OCI-LY1 (cell line): ENCODE measurements at regions not wholly inside any gene's neighbourhood (a gene's known extent, or its start where the extent isn't known, plus 50 kb on each side); places are given as distances from the start of the nearest gene placed in this dataset.
"Not testable (repeated sequence)": the region's sequence is repeated elsewhere in the genome, so short reads cannot be mapped to it uniquely, and the experiment has no call there.

Experiments
- H2AFZ ChIP-seq: fragments of 200-600 bp; sonication (generic), shearing (Covaris generic); 2 replicates; pipeline ENCODE4 v1.6.0; 2014; ENCODE audit warnings: antibody characterized with exemption, mild to moderate bottlenecking, low read length
- H3F3A ChIP-seq: fragments of 200-600 bp; sonication (generic), shearing (Covaris generic); 2 replicates; pipeline ENCODE4 v1.6.0; 2014; ENCODE audit warnings: mild to moderate bottlenecking, antibody characterized with exemption, low read length, moderate library complexity; ENCODE audit not compliant: insufficient read depth
- H3K27ac ChIP-seq: fragments of 200-600 bp; sonication (generic); 2 replicates; pipeline ENCODE4 v1.5.1; 2014; ENCODE audit warnings: low read length, mixed run types, mild to moderate bottlenecking, low read depth; ENCODE audit not compliant: poor library complexity, severe bottlenecking
- H3K27me3 ChIP-seq: fragments of 200-600 bp; sonication (generic); 2 replicates; pipeline ENCODE4 v1.6.0; 2014; ENCODE audit warnings: antibody characterized with exemption, mild to moderate bottlenecking, low read length, moderate library complexity; ENCODE audit not compliant: insufficient read depth
- H3K36me3 ChIP-seq: fragments of 200-600 bp; sonication (generic); 2 replicates; pipeline ENCODE4 v1.6.1; 2014; ENCODE audit warnings: mild to moderate bottlenecking, antibody characterized with exemption, low read length, moderate library complexity, mixed read lengths; ENCODE audit not compliant: insufficient read depth
- H3K4me1 ChIP-seq: fragments of 200-600 bp; sonication (generic); 2 replicates; pipeline ENCODE4 v1.5.1; 2014; ENCODE audit warnings: mild to moderate bottlenecking, low read length, moderate library complexity; ENCODE audit not compliant: insufficient read depth, severe bottlenecking
- H3K4me2 ChIP-seq: fragments of 200-600 bp; sonication (generic), shearing (Covaris generic); 2 replicates; pipeline ENCODE4 v1.6.1; 2014; ENCODE audit warnings: low read length
- H3K4me3 ChIP-seq: fragments of 200-600 bp; sonication (generic); 2 replicates; pipeline ENCODE4 v1.5.1; 2014; ENCODE audit warnings: low read length, low read depth, mild to moderate bottlenecking, mixed read lengths; ENCODE audit not compliant: poor library complexity, severe bottlenecking
- H3K79me2 ChIP-seq: fragments of 200-600 bp; shearing (Covaris generic); 2 replicates; pipeline ENCODE4 v1.6.1; 2016; ENCODE audit warnings: mixed run types, low read length, mixed read lengths; ENCODE audit not compliant: insufficient read depth
- H3K9ac ChIP-seq: fragments of 200-600 bp; sonication (generic), shearing (Covaris generic); 2 replicates; pipeline ENCODE4 v1.6.1; 2014; ENCODE audit warnings: mild to moderate bottlenecking, low read length, mixed read lengths
- H3K9me2 ChIP-seq: fragments of 200-600 bp; sonication (generic), shearing (Covaris generic); 2 replicates; pipeline ENCODE4 v1.6.1; 2014; ENCODE audit warnings: low read depth, mild to moderate bottlenecking, low read length, mixed read lengths
- H3K9me3 ChIP-seq: fragments of 200-600 bp; shearing (Covaris generic); 2 replicates; pipeline ENCODE4 v1.6.1; 2014; ENCODE audit warnings: low read length, mixed read lengths
- H4K20me1 ChIP-seq: fragments of 200-600 bp; sonication (generic), shearing (Covaris generic); 2 replicates; pipeline ENCODE4 v1.6.0; 2016; ENCODE audit warnings: mild to moderate bottlenecking, low read length; ENCODE audit not compliant: insufficient read depth
- EZH2 ChIP-seq: fragments of 200-600 bp; sonication (generic), shearing (Covaris generic); IDR thresholded peaks from 2 replicates; pipeline ENCODE4 v1.8.0; 2017; ENCODE audit warnings: borderline replicate concordance, mixed run types, mild to moderate bottlenecking, antibody characterized with exemption, low read length, moderate library complexity, mixed read lengths
- TF ChIP-seq, protein P1 (sequence below): fragments of 200-600 bp; sonication (generic), shearing (Covaris generic); IDR thresholded peaks from 2 replicates; pipeline ENCODE4 v1.5.1; 2017; ENCODE audit warnings: mild to moderate bottlenecking, antibody characterized with exemption, low read length, moderate library complexity, mixed read lengths

DNA sequence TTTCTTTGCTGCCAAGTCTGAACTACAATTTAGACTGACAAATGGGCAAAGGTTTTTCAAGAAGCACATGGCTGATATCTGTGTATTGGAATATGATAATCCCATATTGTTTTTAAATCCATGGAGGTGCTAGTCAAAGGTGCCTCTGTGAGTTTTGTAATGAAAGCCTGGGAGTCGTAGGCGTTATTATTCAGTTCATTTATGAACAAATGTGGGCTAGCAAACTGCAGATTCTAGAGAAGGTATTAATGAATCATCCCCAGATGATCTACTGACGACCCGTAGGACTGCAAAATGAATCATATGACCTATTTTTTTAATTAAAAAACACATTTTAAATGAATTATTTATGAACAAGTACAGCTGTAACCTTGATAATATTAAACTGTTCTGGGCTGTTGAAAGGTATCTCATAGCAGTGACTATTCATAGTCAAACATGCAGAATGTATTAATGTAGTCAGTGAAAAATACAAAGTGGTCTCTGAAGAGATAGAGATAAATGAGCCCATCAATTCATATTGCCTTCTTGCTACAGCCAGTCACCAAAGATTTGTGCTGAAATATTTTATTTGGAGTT lies 1317.8 kb upstream of the MAP3K7 start:
- Histone ChIP-seq H3K9ac (no peak overlapping the region), H3K79me2 (no peaks in the 10 kb centered on the region), H3K27ac (no peak overlapping the region), H3K4me2 (no peak overlapping the region), H3K27me3 (no peaks in the 10 kb centered on the region), H4K20me1 (no peaks in the 10 kb centered on the region), H3K9me3 (no peaks in the 10 kb centered on the region), H3K4me1 (no peaks in the 10 kb centered on the region), H3K9me2 (no peaks in the 10 kb centered on the region), H2AFZ (no peak overlapping the region), H3K4me3 (no peak overlapping the region), H3K36me3 (no peaks in the 10 kb centered on the region), H3F3A (no peaks in the 10 kb centered on the region)
- TF ChIP-seq, protein P1, sequence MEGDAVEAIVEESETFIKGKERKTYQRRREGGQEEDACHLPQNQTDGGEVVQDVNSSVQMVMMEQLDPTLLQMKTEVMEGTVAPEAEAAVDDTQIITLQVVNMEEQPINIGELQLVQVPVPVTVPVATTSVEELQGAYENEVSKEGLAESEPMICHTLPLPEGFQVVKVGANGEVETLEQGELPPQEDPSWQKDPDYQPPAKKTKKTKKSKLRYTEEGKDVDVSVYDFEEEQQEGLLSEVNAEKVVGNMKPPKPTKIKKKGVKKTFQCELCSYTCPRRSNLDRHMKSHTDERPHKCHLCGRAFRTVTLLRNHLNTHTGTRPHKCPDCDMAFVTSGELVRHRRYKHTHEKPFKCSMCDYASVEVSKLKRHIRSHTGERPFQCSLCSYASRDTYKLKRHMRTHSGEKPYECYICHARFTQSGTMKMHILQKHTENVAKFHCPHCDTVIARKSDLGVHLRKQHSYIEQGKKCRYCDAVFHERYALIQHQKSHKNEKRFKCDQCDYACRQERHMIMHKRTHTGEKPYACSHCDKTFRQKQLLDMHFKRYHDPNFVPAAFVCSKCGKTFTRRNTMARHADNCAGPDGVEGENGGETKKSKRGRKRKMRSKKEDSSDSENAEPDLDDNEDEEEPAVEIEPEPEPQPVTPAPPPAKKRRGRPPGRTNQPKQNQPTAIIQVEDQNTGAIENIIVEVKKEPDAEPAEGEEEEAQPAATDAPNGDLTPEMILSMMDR, result no peak
- TF ChIP-seq EZH2, result no peak

DNA sequence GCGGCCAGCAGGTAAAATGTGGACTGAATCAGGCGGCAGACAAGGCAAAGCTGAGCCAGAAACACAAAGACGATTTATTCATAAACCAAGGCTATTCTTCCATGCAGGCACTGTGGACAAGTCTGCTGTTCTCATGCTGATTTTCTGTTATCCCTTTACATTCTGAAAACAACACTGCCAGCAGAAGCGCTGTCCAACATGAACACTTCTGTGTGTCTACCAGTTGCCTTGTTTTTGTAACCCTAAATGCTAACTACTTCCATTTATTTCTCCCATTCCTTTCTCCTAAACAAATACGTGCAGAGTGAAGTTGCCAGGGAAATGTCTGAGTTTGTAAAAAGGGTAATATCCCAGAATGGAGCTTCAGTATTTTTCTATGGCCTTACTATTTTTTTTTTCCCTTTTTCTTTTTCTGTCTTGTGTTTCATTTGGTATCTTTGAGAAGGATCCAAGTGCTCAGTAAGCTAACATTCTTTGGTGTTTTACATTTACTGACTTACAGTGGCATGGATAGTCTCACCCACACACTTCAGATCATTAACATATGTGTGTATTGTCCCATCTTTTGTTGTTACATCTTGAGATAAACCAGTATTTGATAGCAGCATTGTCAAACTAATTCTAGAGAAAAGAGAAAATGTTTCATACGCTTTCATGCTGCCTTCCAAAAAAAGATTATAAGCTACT lies 1308.9 kb upstream of the MAP3K7 start:
- no peak overlapping the region for H3K4me3 ChIP-seq
- no peaks in the 10 kb centered on the region for H3K36me3 ChIP-seq
- H3K79me2 ChIP-seq, result no peaks in the 10 kb centered on the region
- no peaks in the 10 kb centered on the region for H3F3A ChIP-seq
- no peak overlapping the region for H2AFZ ChIP-seq
- no peaks in the 10 kb centered on the region for H3K27me3 ChIP-seq
- no peaks in the 10 kb centered on the region for H4K20me1 ChIP-seq
- no peaks in the 10 kb centered on the region for H3K4me1 ChIP-seq
- TF ChIP-seq, protein P1, result no peak
- TF ChIP-seq EZH2, result no peak
- H3K9ac ChIP-seq, result no peak overlapping the region
- H3K4me2 ChIP-seq, result no peak overlapping the region
- no peak overlapping the region for H3K27ac ChIP-seq
- H3K9me3 ChIP-seq, result no peaks in the 10 kb centered on the region
- no peaks in the 10 kb centered on the region for H3K9me2 ChIP-seq

DNA sequence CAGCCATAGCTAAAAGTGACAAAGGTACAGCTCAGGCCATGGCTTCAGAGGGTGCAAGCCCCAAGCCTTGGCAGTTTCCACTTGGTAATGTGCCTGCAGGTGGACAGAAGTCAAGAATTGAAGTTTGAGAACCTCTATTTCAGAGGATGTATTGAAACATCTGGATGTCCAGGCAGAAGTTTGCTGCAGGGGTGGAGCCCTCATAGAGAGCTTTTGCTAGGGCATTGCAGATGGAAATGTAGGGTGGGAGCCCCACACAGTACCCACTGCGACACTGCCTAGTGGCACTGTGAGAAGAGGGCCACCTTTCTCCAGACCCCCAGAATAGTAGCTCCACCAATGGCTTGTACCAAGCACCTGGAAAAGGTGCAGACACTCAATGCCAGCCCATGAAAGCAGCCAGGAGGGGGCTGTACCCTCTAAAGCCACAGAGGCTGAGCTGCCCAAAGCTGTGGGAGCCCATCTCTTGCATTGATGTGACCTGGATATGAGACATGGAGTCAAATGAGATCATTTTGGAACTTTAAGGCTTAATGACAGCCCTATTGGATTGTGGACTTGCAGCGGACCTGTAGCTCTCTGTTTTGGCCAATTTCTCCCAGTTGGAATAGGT lies 1299.4 kb upstream of the MAP3K7 start:
- TF ChIP-seq EZH2, result no peak
- TF ChIP-seq, protein P1, result no peak

DNA sequence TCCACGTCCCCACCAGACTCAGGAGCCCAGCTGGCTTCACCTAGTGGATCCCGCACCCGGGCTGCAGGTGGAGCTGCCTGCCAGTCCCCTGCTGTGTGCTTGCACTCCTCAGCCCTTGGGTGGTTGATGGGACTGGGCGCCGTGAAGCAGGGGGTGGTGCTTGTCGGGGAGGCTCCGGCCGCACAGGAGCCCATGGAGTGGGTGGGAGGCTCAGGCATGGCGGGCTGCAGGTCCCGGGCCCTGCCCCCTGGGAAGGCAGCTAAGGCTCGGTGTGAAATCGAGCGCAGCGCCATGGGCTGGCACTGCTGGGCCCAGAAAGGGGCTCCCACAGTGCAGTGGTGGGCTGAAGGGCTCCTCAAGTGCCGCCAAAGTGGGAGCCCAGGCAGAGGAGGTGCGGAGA lies 1294.9 kb upstream of the MAP3K7 start:
- not testable (repeated sequence) for H3K4me3 ChIP-seq, H3K9me3 ChIP-seq, H2AFZ ChIP-seq, H3K79me2 ChIP-seq, H3K4me2 ChIP-seq, H3K9me2 ChIP-seq, H3K4me1 ChIP-seq, H3F3A ChIP-seq, H4K20me1 ChIP-seq, H3K9ac ChIP-seq, H3K36me3 ChIP-seq, H3K27ac ChIP-seq, H3K27me3 ChIP-seq

More for the DNA sequence above, 1299.4 kb upstream of the MAP3K7 start:
- H3K9me3 ChIP-seq, result 0 out of 2 replicates have a peak, but pooled peaks cover 8% of the 10 kb centered on the region
- H2AFZ ChIP-seq, result no peak overlapping the region
- no peaks in the 10 kb centered on the region for H3F3A ChIP-seq
- no peak overlapping the region for H3K9ac ChIP-seq
- no peak overlapping the region for H3K4me3 ChIP-seq
- H3K27ac ChIP-seq, result no peak overlapping the region
- H4K20me1 ChIP-seq, result no peaks in the 10 kb centered on the region
- H3K36me3 ChIP-seq, result no peaks in the 10 kb centered on the region
- no peaks in the 10 kb centered on the region for H3K79me2 ChIP-seq
- H3K4me2 ChIP-seq, result no peak overlapping the region
- H3K9me2 ChIP-seq, result no peaks in the 10 kb centered on the region
- H3K27me3 ChIP-seq, result no peaks in the 10 kb centered on the region
- H3K4me1 ChIP-seq, result no peaks in the 10 kb centered on the region
